ENCODE measurements at regions not wholly inside any gene's neighbourhood (a gene's known extent, or its start where the extent isn't known, plus 50 kb on each side); places are given as distances from the start of the nearest gene placed in this dataset.

- no peak overlapping the region for H3K9ac ChIP-seq
- no peaks in the 10 kb centered on the region; the same call in 1 of the 2 replicates for H3K9me3 ChIP-seq
- H3K27ac ChIP-seq: no peak overlapping the region
- H3K27me3 ChIP-seq: no peaks in the 10 kb centered on the region
- H3K36me3 ChIP-seq: no peaks in the 10 kb centered on the region
- H3K4me1 ChIP-seq: peaks cover 12% of the 10 kb centered on the region
- no peak overlapping the region for H3K4me2 ChIP-seq
- no peaks in the 10 kb centered on the region for H4K20me1 ChIP-seq
- no peak for TF ChIP-seq Cebpa-rat (IDR thresholded peaks at IDR 0.05)
- no peak overlapping the region for H3K4me3 ChIP-seq
These were observed 661.1 kb downstream of the BCL11A start for GRCh38 chr2:59892398-59892797.

GRCh38 chr2:59889305-59889704 lies 664.1 kb downstream of the BCL11A start:
- H3K9me3 ChIP-seq: no peaks in the 10 kb centered on the region; the same call in 1 of the 2 replicates
- no peaks in the 10 kb centered on the region for H3K27me3 ChIP-seq
- H3K4me1 ChIP-seq: peaks cover 24% of the 10 kb centered on the region
- no peaks in the 10 kb centered on the region for H4K20me1 ChIP-seq
- no peak for TF ChIP-seq Cebpa-rat (IDR thresholded peaks at IDR 0.05)
- no peaks in the 10 kb centered on the region for H3K36me3 ChIP-seq
- no peak overlapping the region for H3K4me3 ChIP-seq
- no peak overlapping the region for H3K27ac ChIP-seq
- H3K4me2 ChIP-seq: no peak overlapping the region
- H3K9ac ChIP-seq: no peak overlapping the region

DNA sequence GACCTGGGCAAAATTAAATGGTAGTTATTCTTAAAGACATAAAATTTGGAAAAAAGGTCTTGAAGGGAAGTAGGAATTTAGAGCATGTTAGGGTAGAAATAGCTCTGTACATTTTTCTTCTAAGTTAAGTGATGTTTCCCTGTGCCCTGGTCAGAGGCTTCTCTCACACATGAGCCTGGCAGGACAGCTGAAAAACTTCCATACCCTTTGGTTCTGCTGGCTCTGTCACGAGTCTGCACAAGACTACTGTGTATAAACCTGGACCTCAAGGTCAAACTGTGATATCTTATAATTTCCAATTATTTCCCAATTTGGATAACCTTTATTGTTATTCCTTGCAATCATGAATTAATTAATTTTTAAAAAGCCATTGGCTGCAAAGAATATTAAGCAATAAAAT lies 664.7 kb downstream of the BCL11A start:
- Histone ChIP-seq H3K36me3 (no peaks in the 10 kb centered on the region), H3K9me3 (no peaks in the 10 kb centered on the region; the same call in 1 of the 2 replicates), H4K20me1 (no peaks in the 10 kb centered on the region), H3K27ac (no peak overlapping the region), H3K4me2 (peak overlapping the region; percentile 53; the same call in 1 of the 2 replicates), H3K4me3 (no peak overlapping the region), H3K9ac (no peak overlapping the region), H3K4me1 (peaks cover 24% of the 10 kb centered on the region), H3K27me3 (no peaks in the 10 kb centered on the region)
- TF ChIP-seq Cebpa-rat (IDR thresholded peaks at IDR 0.05): no peak

DNA sequence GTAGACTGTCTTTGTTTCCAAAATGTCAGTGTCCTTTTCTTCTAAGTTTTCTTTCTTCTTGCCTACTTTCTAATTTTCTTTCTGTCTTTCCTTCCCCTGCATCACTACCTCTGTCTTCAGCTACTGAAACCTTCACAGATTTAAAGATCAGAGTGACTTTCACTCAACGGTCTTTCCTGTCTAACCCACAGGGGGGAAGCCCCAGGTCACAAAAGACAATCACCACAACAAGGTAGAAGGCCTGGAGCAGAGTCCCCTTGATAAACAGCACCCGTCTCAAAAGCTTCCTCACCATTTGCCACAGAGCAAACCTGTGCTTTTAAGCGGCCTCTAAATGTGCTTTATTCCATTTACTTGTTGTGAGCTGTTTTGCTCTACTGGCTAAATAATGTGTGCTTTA lies 665.4 kb downstream of the BCL11A start:
- TF ChIP-seq Cebpa-rat (IDR thresholded peaks at IDR 0.05): no peak
- H3K27ac ChIP-seq: no peak overlapping the region
- H3K9me3 ChIP-seq: no peaks in the 10 kb centered on the region; the same call in 1 of the 2 replicates
- peaks cover 24% of the 10 kb centered on the region for H3K4me1 ChIP-seq
- peak overlapping the region; percentile 8; the same call in 1 of the 2 replicates for H3K9ac ChIP-seq
- peak overlapping the region; percentile 53 for H3K4me2 ChIP-seq
- no peak overlapping the region for H3K4me3 ChIP-seq
- no peaks in the 10 kb centered on the region for H3K27me3 ChIP-seq
- H3K36me3 ChIP-seq: no peaks in the 10 kb centered on the region
- no peaks in the 10 kb centered on the region for H4K20me1 ChIP-seq

- Histone ChIP-seq H3K27me3 (no peaks in the 10 kb centered on the region), H3K4me3 (no peak overlapping the region), H3K9ac (no peak overlapping the region), H3K9me3 (no peaks in the 10 kb centered on the region; the same call in 1 of the 2 replicates), H4K20me1 (no peaks in the 10 kb centered on the region), H3K4me1 (peaks cover 24% of the 10 kb centered on the region), H3K27ac (no peak overlapping the region), H3K4me2 (peak overlapping the region; percentile 53), H3K36me3 (no peaks in the 10 kb centered on the region)
- no peak for TF ChIP-seq Cebpa-rat (IDR thresholded peaks at IDR 0.05)
These were observed 666.1 kb downstream of the BCL11A start for GRCh38 chr2:59887366-59887765.

GRCh38 chr2:59886759-59887158 lies 666.7 kb downstream of the BCL11A start:
- Histone ChIP-seq H3K4me2 (peak overlapping the region; percentile 4), H3K4me1 (peaks cover 24% of the 10 kb centered on the region), H3K4me3 (no peak overlapping the region), H3K9ac (no peak overlapping the region), H3K9me3 (no peaks in the 10 kb centered on the region), H4K20me1 (no peaks in the 10 kb centered on the region), H3K27ac (no peak overlapping the region), H3K36me3 (no peaks in the 10 kb centered on the region), H3K27me3 (no peaks in the 10 kb centered on the region)
- no peak for TF ChIP-seq Cebpa-rat (IDR thresholded peaks at IDR 0.05)

- Histone ChIP-seq H3K4me2 (no peak overlapping the region), H3K27ac (no peak overlapping the region), H3K4me3 (no peak overlapping the region), H3K36me3 (no peaks in the 10 kb centered on the region), H3K9ac (no peak overlapping the region), H3K4me1 (peaks cover 24% of the 10 kb centered on the region), H3K27me3 (no peaks in the 10 kb centered on the region), H4K20me1 (no peaks in the 10 kb centered on the region), H3K9me3 (no peaks in the 10 kb centered on the region)
- TF ChIP-seq Cebpa-rat (IDR thresholded peaks at IDR 0.05): no peak
These were observed 667.9 kb downstream of the BCL11A start for GRCh38 chr2:59885541-59885940.

DNA sequence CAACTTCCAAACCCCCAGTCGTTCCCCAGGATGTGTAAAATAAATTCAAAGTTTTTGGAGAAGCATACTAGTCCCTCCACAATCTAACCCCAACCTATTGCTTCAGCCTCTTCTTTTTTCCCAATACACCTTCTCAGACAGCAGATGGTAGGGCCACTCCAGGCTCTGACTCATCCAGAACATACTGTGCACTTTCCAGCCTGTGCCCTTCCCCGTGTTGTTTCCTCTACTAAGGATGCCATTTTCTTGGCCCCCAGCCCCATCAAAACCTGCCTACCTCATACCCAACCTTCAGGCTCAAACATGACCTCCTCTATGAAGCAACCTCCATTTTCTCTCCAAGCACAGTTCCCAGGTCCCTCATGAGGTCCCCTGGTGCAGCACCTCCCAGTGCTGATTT lies 669.3 kb downstream of the BCL11A start:
- Histone ChIP-seq H3K36me3 (no peaks in the 10 kb centered on the region), H3K9me3 (no peaks in the 10 kb centered on the region), H3K27me3 (no peaks in the 10 kb centered on the region), H3K9ac (no peak overlapping the region), H3K27ac (no peak overlapping the region), H4K20me1 (no peaks in the 10 kb centered on the region), H3K4me2 (no peak overlapping the region), H3K4me1 (peaks cover 24% of the 10 kb centered on the region), H3K4me3 (no peak overlapping the region)
- no peak for TF ChIP-seq Cebpa-rat (IDR thresholded peaks at IDR 0.05)

GRCh38 chr2:59882822-59883221 lies 670.6 kb downstream of the BCL11A start:
- H3K4me3 ChIP-seq: no peak overlapping the region
- no peak for TF ChIP-seq Cebpa-rat (IDR thresholded peaks at IDR 0.05)
- H3K27me3 ChIP-seq: no peaks in the 10 kb centered on the region
- H3K9ac ChIP-seq: no peak overlapping the region
- H3K4me1 ChIP-seq: peaks cover 17% of the 10 kb centered on the region
- no peaks in the 10 kb centered on the region for H3K9me3 ChIP-seq
- no peaks in the 10 kb centered on the region for H4K20me1 ChIP-seq
- no peak overlapping the region for H3K4me2 ChIP-seq
- no peak overlapping the region for H3K27ac ChIP-seq
- no peaks in the 10 kb centered on the region for H3K36me3 ChIP-seq

GRCh38 chr2:59882279-59882678 lies 671.2 kb downstream of the BCL11A start:
- Histone ChIP-seq H3K27ac (no peak overlapping the region), H3K9me3 (no peaks in the 10 kb centered on the region), H3K27me3 (no peaks in the 10 kb centered on the region), H3K36me3 (no peaks in the 10 kb centered on the region), H3K4me3 (no peak overlapping the region), H3K9ac (no peak overlapping the region), H4K20me1 (no peaks in the 10 kb centered on the region), H3K4me2 (no peak overlapping the region), H3K4me1 (peaks cover 11% of the 10 kb centered on the region)
- TF ChIP-seq Cebpa-rat (IDR thresholded peaks at IDR 0.05): no peak

GRCh38 chr2:59881218-59881617 lies 672.2 kb downstream of the BCL11A start:
- Histone ChIP-seq H3K9ac (no peak overlapping the region), H4K20me1 (no peaks in the 10 kb centered on the region), H3K9me3 (no peaks in the 10 kb centered on the region), H3K4me3 (no peak overlapping the region), H3K4me1 (peaks cover under 1% of the 10 kb centered on the region; the same call in 1 of the 2 replicates), H3K36me3 (no peaks in the 10 kb centered on the region), H3K4me2 (no peak overlapping the region), H3K27me3 (no peaks in the 10 kb centered on the region), H3K27ac (no peak overlapping the region)
- TF ChIP-seq Cebpa-rat (IDR thresholded peaks at IDR 0.05): no peak
